GM04503 (cell line): ENCODE measurements at regions not wholly inside any gene's neighbourhood (a gene's known extent, or its start where the extent isn't known, plus 50 kb on each side); places are given as distances from the start of the nearest gene placed in this dataset.

Experiments
- DNase-seq: peaks from one replicate; pipeline ENCODE4 v3.0.0-alpha.2; 2012; ENCODE audit warnings: low read depth

DNA sequence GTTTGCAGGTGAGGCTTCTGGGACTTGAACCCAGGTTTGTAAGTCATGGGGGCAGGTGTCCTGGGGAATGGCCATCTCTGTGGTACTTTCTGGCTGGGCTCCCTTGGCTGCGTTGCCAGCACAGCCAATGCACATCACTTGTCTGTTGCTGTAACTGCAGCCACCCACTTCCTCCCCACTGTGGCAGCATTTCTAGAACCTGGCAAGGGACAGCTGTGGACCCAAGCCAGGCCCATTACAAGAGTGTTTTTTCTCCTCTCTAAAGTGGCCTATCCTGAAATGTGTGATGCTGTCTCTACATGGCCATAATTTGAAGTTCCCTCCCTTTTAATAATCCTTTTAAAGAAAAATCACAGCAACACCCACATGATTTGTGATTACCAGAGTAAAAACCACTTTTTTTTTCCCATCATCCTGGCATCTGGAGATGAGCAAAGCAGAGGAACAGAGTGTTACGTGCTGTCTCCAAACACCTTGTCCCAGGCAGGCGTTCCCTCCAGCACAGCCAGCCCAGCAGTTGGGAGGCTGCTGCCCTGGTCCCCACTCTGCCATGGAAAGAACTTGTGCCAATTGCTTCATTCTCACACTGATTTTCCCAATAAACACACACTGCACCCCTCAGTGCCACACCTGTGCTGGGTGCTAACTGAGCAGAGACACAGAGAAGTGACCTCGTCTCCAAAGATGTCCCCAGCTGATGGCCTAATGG is 360.6 kb upstream of the USP24 start:
- no peak for DNase-seq

DNA sequence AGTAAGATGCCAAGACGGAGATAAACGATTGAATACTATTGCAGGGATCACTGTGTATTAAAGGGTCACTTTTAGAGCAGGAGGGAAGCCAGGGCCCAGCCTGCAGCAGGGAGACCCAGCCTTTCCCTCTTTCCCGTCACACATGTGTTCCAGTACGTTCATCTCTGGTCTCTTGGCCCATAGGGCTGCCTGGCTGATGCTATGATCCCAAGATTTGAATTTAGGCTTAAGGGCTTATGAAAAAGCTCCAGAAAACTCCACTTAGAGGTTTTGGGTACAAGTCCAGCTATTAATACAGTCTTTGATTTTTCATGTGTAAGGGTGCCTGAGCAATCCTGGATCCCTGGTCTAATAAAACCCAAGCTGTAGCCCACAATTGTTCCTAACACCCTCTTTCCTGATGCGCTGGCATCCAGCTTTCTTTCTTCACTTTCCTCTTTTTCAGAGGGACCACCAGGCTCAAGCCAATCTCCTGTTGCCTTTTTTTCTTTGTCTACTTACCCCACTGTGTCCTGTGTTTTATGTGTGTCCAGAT is 359.6 kb upstream of the USP24 start:
- no peak for DNase-seq

DNA sequence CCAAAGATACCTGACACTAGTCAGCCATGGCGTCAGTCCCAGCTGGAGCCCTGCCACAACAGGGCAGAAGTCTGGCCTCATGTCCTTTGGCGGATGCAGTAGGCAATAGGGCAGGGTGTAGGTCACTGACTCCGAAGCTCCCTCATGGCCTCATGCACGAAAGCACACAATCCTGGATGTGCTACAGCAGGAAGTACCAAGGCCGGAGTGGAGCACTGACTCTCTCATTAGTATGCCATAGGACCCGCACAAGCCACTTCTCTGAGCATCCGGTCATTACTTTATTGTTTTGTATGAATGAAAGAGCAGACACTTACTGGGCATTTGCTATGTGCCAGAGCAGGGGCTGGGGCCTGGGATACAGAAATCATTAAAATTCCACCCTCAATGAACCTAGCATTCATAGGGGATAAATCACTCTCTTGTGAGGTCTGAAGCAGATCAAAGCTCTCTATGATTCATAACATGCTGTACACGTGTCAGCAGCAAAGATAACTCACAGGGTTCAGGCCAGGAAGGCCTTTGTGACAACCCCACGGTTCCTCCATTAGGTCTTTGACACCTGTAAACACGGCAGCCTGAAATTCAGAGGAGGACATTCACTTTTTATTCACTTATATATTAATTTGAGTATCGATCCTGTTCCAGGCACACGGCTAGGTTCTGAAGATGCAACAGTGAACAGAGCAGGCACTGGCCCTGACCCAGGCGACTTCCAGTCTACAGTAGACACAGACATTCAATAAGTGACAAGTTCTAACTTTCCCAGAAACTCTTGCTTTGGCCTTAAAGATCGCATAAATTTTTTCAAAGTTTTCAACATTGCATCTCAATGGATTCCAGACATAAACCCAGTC is 357.9 kb upstream of the USP24 start:
- DNase-seq = no peak

DNA sequence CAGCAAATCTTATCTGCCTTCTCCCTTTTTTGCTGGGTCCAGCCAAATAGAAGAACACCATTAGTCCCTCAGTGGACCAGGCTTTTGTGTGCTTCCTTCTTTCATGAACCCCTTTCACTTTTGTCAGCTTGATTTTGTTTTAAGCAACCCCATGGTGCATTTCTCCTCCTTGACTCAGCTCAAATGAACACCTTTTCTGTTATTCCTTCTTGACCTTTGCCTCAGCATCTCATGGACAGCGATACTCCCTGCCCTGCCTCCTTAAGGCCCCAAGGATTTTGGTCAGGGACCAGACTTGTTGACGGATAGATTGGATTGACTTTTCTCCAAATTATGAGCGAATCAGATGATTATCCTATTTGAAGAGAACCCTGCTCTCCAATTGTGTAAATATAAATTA is 356.6 kb upstream of the USP24 start:
- no peak for DNase-seq

DNA sequence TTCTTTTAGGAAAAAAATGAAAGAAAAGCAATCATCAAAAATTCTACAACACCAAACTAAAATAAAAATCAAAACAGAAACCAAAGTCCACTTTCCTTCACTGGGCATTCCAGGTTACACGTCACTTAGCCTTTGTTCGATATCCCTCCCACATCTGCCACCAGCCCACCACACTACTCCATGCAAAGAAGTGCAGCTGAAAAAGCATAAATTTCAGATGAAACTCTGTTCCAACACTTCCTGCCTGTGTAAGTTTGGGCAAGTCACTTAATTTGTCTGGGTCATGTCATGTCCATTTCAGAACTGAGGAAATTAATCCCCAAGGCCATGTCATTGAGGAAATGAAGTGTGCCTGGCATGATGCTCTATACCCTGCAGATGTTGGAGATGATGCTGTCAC is 354.3 kb upstream of the USP24 start:
- no peak for DNase-seq

DNA sequence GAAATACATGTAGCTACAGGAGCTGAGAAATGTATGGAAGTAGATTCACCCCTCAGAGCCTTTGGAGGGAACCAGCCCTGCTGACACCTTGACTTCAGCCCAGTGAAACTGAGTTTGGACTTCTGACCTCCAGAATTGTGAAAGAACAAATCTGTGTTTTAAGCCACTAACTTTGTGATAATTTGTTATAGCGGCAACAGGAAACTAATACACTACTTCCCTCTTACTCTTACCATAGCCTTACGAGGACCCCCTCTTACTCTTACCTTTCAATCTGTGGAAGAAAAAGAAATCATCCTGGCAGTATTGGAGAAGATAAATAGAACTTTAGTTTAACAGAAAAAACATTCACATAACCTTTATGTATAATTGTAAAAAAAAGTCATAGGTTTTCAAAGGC is 353.6 kb upstream of the USP24 start:
- no peak for DNase-seq

DNA sequence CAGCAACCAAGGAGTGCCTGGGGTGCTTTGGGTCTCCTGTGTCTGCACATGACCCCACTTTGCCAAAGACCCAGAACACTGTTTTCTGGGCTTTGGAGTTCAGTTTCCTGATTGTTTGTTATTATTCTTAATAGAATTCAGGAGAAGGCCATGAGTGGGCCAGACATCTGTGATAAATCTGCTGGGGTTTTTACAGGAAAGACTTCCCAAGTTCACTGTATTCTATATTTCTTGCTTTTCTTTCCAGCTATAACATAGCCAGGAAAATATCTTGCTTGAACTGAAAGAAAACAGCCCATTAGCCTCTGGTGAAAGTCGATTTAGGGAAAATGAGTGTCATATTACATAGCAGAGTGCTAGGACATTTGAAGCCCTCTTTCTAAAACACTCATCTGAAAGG is 345.1 kb upstream of the USP24 start:
- DNase-seq = no peak

DNA sequence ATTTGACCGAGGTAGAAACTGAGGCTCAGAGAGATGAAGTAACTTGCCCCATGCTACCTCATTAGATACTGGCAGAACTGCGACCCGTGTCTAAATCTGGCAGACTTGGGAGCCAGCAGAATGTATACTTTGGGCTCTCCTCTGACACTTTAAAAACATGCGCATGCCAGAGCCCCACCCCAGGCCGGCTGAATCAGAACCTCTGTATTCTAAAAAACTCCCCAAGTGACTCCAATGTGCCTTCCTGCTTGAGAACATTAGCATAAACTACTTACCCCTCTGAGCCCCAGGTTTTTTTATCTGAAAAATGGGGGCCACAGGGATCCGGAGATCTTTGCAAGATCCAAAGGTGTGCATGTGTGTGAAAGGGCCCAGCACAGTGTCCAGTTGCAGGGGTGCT is 344.7 kb upstream of the USP24 start:
- no peak for DNase-seq

DNA sequence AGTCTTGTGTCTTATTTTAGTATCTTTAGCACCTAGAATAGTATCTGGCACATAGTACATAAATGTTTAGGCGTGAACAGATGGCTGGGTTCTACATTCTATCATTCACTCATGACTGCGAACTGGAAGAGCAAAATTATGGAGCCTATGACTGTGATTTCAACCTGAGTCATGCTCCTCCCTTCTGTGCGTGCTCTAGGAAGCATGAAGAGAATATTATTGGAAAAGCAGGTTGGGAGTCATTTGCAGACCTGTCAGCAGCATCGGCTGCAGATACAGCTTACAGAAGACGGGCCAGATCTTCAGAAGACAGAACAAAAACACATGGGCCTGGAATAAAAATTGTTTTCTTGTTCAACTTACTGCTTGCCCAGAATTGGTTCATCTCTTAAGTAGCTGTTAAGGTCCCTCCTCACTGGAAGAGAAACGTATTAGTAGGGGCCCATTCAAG is 344.0 kb upstream of the USP24 start:
- no peak for DNase-seq

DNA sequence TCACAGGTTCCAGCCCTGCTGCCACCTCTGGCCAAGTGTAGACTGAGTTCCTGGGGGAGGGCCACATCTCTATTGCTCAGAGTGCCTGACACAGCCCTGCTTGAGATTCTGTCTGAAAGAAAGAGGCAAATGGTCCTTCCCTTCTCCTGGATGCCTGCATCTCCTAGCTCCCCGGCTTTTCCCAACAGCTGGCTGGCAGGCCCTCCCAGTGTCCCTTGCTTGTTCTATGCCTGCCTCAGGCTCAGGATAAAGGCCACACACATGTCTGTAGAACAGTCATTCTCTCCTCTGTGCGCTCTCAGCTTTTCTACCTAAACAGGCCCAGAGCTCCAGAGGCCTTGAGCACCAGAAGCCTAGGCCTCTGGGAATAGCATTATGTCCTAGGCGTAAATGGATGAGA is 343.4 kb upstream of the USP24 start:
- DNase-seq = no peak

DNA sequence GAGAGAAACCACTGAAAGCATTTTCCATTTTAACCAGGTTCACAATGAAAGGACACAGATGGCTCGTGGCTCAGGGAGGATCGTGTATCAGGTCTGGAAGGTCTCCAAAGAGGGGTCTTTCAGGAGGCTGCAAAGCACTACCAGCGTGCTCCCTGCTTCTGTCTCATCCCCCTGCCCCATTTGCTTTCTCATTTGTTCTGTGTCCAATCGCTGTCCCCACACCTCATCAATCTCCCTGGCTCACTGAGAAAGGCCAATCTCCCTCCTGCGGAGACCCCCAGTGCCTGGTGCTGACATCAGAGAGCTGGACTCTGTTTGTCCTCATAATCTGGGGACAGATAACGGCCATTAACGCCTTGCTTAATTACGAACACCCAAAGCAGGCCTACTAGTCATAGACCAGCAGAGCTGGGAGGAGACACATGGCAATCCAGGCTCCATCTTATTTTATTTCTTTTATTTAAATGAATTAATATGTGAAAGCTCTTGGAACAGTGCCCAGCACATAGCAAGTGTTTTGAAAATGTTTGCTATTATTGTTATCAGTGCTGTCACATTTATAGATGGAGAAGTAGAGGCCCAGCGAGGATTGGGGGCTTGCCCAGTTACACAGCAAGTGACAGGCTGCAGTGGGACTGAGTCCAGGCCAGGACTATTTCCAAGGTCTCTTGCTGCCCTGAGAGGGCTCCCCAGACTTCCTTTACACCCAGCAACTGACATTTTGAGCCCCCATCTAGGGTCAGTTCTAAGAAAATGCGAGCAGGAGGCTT is 341.0 kb upstream of the USP24 start:
- no peak for DNase-seq

DNA sequence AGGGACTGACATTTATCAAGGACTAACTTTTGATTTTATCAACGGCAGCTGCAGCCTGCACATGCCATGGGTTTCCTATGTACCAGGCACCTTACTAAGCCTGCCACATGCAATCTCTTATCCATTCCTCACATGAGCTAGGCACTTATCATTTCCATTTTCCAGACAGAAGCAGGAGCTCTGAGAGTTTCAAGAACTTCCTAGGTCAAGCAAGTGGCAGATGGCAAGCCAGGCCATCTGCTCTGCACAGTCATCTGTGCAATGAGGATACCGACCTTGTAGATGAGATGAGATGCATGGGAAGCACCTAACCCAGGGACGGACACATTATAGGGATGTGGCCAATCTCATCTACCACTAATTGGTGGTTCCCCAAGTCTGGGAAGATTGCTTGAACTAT is 339.4 kb upstream of the USP24 start:
- DNase-seq = no peak

DNA sequence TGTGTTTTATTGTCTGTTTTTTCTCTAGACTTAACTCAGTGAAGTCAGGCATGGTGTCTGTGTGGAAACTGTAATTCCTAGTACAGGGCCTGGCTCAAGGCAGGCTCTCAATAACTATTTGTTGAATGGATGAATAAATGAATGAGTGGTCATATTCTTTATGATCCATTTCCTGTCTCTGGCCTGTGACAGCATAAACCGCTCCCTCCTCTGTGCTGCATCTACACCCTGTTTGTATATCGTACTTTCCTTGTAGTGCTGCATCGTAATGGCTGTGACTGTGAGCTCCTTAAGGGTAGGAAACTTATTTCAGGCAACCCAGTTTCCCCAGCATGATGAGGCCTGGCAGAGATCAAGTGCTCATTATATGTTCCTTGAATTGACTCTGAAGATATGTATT is 337.5 kb upstream of the USP24 start:
- no peak for DNase-seq

DNA sequence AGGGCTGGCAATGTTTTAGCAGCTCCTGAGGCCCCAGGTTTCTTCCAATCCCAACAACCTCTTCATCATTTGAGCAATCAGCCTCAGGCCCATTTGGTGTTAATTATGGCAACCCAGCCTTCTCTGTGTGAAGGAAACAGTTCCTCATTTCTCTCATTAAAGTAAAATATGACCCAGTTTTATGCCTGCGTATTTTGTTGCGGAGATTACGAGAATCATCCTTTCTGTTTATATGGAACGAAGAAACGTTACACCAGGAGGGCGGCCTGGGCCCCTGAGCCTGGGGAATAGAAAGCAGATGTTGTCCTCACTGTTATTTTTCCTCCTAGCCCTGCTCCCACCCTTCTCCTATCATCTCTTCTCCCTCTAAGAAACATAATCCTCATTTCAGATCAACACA is 332.2 kb upstream of the USP24 start:
- peak; percentile 27 for DNase-seq

DNA sequence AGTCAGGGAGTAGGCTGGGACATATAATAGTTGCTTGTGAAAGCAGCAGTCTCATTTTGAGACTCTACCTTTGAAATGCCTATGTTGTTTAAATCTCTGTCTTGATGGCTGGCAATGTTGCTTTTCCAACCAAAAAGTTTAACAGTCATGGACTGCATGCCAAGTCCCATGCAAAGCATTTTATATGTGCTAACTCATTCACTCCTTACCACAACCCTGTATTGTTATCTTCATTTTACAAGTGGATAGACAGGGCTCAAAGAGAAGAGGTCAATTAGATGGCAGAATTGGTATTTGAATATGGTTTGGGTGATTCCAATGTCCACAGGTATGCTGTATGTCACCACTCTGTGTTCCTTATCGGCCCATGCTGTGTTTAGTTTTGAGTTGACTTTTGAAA is 331.4 kb upstream of the USP24 start:
- DNase-seq = no peak

DNA sequence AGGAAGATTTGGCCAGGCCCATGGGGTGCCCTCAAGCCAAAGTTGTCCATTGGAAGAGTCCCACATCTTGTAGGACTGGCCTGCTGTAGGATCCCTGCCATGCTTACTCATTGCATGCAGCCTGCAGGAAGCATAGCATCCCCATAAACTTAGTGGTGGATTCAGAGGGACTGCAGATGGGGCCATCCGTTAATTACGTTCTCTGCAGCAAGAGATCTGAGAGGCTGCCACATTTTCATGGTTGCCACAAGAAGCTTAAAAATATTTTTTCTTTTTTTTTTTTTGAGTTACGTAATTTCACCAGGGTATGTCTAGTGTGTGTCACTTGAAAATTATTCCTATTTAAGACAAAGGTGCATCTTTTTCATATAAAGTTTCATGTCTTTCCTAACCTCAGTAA is 329.7 kb upstream of the USP24 start:
- no peak for DNase-seq

DNA sequence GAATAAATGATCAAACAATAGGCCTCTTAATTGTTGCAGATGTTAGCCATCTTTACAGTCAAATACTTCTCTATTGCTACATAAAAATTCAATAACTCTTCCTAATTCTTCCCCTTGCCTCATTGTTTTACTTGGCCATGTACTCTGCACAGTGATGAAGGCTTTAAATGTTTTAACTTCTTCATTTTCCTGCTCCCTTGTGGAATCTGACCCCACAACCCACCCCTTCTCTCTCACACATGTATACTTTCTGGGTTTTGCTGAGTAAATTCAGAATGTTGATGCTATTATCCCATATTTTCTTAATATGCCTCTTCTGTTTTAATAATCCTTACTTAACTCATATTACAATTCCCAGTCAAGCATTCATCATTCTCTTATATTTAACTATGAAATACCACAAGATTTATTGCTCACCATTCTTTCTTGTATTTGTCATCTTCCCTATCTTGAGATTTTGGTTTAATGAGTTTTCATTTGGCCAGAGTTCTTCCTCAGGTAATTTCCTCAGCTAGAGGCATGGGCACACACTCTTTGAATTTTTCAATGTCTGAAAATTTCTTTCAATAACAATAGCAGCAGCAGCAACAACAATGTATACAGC is 327.8 kb upstream of the USP24 start:
- DNase-seq = peak; percentile 54

DNA sequence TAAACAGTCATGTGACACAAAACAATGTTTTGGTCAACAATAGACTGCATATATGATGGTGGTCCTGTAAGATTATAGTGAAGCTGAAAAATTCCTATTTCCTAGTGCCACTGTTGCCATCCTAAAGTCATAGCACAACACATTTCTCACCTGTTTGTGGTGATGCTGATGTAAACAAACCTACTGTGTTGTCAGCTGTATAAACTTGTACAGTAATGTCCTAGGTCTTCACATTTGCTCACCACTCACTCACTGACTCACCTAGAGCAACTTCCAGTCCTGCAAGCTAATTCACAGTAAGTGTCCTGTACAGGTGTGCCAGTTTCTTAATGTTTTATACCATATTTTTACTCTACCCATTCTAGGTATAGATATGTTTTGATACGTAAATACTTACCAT is 326.1 kb upstream of the USP24 start:
- no peak for DNase-seq

DNA sequence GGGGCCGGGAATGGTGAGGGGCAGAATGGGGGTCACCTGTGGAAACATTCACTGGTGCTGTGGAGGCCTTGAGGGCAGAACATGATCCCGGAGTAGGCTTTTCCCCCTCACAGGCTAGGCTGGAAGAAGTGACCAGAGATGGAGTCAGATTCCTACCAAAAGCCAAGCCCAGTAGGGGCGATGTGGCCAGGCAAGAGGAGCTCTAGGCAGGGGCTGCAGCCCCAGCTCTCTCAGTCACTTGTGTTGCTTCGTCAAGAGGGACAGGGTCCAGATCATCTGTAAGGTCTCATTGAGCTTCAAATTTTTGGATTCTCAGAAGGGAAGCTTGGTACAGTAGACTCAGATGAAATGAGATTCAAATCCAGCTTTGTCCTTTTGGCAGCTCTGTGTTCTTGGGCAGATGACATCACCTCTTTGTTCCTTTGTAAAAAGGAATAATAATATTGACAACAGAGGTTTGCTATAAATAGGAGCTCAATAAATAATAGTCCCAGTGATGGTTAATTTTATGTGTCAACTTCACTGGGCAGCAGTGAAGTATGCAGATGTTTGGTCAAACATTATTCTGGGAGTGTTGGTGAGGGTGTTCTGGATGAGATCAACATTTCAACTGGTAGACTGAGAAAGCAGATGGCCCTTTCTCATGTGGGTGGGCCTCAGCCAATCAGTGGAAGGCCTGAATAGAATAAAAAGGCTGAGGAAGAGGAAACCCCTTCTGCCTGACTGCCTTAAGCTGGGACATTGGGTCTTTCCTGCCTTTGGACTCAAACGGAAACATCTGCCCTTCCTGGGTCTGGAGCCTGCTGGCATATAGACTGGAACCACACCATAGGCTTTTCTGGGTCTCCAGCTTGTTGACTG is 324.7 kb upstream of the USP24 start:
- no peak for DNase-seq

DNA sequence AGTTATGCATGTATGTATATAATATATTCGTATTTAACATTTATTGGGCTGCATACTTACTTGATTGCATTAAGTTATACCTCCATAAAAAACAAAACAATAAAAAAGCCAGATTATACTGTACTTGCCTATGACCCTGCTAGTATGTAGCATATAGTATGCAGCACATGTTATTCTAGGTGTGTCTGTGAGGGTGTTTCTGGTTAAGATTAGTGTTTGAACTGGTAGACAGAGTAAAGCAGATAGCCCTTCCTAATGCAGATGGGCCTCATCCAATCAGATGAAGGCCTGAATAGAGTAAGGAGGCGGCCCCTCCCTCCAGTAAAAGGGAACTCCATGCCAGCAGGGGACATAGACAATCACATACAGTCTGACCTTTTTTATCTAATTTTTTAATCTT is 323.3 kb upstream of the USP24 start:
- no peak for DNase-seq

DNA sequence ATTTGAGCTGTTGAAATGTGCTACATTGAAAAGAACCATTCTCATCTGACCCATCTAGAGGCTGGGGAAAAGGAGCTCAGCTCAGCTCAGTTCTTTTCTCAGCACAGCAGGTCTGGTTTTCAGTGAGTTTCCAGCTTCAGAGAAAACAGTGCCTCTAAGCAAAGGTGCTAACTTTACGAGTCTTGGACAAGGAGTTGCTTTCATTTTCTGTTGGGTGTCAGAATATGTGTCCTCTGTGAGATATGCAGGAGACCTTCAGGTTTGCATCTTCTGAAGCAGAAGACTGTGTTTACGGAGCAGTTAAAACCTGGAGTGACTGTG is 321.3 kb upstream of the USP24 start:
- no peak for DNase-seq
